GM12892 (cell line): ENCODE measurements at regions not wholly inside any gene's neighbourhood (a gene's known extent, or its start where the extent isn't known, plus 50 kb on each side); places are given as distances from the start of the nearest gene placed in this dataset.
"Not testable (repeated sequence)": the region's sequence is repeated elsewhere in the genome, so short reads cannot be mapped to it uniquely, and the experiment has no call there.

Experiments
- DNase-seq: peaks from one replicate; pipeline ENCODE4 v3.0.0; 2011; ENCODE audit not compliant: insufficient read length
- FAIRE-seq: peaks from 2 replicates; lab custom pipeline; 2011; peaks lifted over from hg19 to GRCh38; lab: Jason Lieb, UNC
- POLR2A ChIP-seq: IDR thresholded peaks from 2 replicates; pipeline ENCODE4 v1.6.1; 2011; ENCODE audit warnings: low read depth, low read length, control low read depth
- POLR2AphosphoS5 ChIP-seq: IDR thresholded peaks from 2 replicates; pipeline ENCODE4 v1.6.1; 2011; ENCODE audit warnings: low read depth, low read length, control low read depth
- TAF1 ChIP-seq: IDR thresholded peaks from 2 replicates; pipeline ENCODE4 v1.6.1; 2011; ENCODE audit warnings: low read depth, mild to moderate bottlenecking, control low read depth, low read length, borderline replicate concordance

DNA sequence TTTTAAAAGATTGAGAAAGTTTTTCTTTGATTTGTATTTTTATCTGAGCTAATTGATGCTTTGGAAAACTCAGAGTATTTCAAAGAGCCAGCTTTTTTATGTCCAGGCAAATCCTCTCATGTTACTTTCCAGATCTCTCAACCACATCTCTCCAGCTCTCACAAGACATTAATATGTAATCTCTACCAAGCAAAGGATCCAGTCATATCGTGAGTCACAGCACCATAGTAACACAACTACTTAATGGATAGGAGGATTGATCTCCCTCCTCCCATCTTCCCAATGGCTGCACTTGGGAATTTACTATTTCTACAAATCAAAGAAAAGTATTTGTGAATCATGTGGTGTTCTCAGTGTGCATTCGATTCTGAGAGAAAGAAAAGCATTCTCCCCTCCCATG, 63.3 kb downstream of the POU4F1 start:
- FAIRE-seq: no peak
- no peak for DNase-seq

DNA sequence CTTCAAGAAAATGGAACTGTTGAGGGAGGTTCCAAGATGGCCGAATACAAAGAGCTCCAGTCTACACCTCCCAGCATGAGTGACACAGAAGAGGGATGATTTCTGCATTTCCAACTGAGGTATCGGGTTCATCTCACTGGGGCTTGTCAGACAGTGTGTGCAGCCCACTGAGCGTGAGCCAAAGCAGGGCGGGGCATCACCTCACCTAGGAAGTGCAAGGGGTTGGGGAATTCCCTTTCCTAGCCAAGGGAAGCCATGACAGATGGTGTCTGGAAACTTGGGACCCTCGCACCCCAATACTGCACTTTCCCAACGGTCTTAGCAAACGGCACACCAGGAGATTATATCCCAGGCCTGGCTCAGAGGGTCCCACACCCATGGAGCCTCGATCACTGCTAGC, 77.3 kb downstream of the POU4F1 start:
- not testable (repeated sequence) for FAIRE-seq

More for the DNA sequence above, 63.3 kb downstream of the POU4F1 start:
- no peak for TF ChIP-seq POLR2AphosphoS5
- TF ChIP-seq TAF1: no peak
- TF ChIP-seq POLR2A: no peak

DNA sequence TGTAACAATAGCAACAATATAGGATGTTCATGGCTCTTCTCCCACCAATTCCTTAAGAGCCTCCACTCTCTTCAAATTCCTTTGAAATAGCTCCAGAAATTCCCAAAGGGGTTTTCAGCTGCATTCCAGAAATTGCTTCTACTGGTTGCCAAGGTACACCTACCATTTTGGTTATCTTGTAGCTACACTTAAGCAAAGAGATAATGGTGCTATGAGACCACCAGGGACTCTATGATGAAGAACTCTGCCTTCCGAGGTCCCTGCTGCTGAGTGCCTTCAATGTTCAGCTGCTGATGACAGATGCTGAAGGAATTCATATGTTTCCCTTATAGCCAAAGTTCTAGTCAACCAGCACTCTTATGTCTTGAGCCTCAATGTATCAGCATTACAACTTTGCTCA, 78.4 kb downstream of the POU4F1 start:
- FAIRE-seq (no peak), DNase-seq (no peak)
- TF ChIP-seq TAF1 (no peak), POLR2AphosphoS5 (no peak), POLR2A (no peak)

More for the DNA sequence above, 77.3 kb downstream of the POU4F1 start:
- DNase-seq: not testable (repeated sequence)

DNA sequence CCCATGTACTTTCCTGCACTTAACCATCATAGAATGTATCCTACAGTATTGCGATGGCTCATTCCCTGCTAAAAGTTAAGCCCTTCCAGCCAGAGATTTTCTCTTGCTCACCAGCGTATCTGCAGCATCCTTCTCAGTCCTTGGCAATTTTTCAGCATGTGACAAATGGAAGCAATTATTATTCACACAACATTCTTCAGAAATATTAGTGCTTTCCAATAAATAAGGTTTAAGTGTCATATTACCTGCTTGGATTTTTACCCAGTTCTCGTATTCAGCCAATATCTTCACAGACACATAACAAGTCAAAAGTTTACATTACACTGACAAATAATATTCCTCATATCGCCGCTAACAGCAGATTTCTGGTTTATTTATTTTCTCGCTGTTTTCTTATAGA, 82.3 kb downstream of the POU4F1 start:
- TF ChIP-seq POLR2A: no peak
- no peak for TF ChIP-seq POLR2AphosphoS5
- TF ChIP-seq TAF1: no peak
- no peak for FAIRE-seq

DNA sequence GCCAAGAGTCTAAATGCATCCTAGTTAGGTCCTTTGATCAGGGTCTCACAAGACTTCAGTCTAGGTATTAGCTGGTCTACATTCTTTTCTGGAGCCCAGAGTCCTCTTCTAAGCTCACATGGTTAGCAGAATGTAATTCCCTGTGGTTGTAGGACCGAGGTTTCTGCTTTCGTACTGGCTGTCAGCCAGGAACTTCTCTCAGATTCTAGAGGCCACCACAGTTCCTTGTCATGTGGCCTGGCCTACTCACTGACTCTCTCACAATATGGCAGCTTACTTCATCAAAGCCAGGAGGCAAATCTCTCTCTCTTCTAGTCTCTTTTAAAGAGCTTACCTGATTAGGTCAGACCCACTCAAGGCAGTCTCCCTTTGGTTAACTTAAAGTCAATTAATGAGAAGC, 82.9 kb downstream of the POU4F1 start:
- FAIRE-seq: no peak
- TF ChIP-seq TAF1 (no peak), POLR2A (no peak), POLR2AphosphoS5 (no peak)
- DNase-seq: no peak

More for the DNA sequence above, 82.3 kb downstream of the POU4F1 start:
- no peak for DNase-seq

DNA sequence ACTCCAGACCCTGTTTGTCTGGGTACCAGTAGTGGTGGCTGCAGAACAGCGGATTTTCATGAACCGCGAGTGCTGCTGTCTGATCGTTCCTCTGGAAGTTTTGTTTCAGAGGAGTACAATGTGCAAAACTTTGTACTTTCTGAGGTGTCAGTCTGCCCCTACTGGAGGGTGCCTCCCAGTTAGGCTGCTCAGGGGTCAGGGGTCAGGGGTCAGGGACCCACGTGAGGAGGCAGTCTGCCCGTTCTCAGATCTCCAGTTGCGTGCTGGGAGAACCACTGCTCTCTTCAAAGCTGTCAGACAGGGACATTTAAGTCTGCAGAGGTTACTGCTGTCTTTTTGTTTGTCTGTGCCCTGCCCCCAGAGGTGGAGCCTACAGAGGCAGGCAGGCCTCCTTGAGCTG, 84.9 kb downstream of the POU4F1 start:
- not testable (repeated sequence) for FAIRE-seq, DNase-seq

DNA sequence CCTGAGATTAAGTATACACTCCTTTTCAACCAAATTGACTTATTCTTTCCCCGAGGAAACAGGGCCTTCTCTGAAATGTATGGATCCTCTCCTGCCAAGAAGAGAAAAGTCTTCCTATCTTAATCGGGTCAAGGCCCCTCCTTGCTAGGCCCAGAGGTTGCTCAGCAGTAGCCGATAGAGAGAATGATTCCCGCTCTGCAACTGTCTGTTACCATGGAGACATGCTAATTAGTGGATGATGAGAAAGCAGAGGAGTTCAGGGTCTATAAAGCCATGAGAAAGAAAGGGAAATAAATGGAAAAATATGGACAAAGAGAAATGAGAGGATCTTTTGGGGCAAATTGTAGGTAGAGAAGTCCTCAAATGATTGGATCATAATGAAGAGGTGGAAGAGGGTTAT, 103.5 kb downstream of the POU4F1 start:
- FAIRE-seq: no peak
- DNase-seq: no peak
- TF ChIP-seq POLR2AphosphoS5: no peak
- no peak for TF ChIP-seq POLR2A
- no peak for TF ChIP-seq TAF1

DNA sequence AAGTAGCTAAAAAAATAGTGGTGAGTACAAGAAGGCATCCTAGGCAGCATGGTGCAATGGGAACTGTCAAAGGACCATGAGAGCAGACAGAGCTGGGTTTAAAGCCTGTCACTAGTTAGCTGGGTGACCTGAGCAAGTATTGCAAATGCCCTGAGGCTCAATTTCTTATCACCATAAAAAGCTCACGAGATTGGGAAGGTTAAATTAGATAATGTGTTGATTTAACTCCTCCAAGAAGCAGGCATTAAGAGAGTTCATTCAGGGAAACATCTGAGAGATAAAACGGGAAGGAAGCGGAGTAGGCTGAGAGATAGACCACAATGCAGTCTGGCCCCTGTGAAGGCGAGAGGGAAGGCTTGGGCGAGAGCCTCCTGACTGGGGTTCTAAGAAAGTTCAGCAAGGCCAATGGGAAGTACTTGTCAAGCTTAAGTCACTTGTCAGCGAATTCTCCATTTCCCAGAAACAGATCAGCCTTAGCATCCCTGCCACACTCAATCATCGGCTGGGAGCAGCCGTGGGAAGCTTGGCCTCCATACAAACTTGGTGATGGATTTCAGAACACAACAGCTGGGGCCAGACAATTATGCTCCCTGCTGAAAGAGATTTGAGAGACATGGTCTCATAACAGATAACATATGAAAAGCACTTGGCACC, 105.5 kb downstream of the POU4F1 start:
- no peak for DNase-seq
- no peak for FAIRE-seq
- TF ChIP-seq TAF1 (no peak), POLR2A (no peak), POLR2AphosphoS5 (no peak)

DNA sequence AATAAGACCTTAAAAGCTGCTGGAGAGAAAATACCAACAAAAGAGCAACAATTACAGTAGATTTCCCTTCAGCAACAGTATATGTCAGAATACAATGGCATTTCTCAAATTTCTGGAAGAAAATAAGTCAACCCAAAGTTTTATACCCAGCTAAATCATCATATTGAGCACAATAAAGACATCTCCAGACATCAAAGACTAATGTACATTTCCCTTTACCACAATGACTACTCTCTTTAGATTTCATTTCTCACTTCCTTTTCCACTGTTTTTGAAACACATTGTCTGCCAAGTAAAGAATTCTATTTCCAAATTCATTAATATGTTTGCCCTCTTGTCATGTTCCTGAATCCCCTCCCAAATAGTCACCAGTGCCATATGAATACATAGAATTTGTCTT, 111.4 kb downstream of the POU4F1 start:
- DNase-seq: no peak
- no peak for FAIRE-seq
- TF ChIP-seq TAF1 (no peak), POLR2A (no peak), POLR2AphosphoS5 (no peak)

DNA sequence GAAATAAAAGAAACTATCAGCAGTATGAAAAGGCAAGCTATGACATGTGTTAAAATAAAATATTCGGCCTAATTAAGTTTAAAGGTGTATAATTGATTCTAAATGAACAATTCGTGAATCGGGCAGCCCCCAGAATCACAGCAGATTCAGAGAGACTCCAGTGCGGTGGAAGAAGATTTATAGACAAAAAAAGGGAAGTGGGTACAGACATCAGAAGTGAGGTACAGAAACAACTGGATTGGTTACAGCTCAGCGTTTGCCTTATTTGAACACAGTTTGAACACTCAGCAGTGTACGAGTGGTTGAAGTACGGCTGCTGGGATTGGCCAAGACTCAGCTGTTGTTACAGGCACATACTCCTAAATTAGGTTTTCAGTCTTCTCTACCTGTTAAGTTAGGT, 113.1 kb downstream of the POU4F1 start:
- not testable (repeated sequence) for FAIRE-seq, DNase-seq

DNA sequence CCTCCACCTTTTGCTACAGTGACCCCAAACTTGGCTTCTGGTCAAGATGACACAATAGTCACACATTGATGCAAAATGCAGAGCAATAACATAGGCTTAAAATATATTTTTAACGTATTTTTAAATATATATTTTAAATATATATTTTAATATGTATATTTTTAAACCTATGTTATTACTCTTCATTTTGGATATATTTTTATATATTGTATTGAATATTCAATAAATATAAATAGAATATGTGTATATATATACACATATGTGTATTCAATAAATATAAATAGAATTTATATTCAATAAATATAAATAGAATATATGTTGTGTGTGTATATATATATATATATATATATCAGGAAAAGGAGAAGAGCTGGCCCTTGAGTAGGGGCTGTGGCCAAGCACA, 115.6 kb downstream of the POU4F1 start:
- TF ChIP-seq POLR2AphosphoS5: no peak
- no peak for TF ChIP-seq POLR2A
- TF ChIP-seq TAF1: no peak
- DNase-seq (no peak), FAIRE-seq (no peak)

DNA sequence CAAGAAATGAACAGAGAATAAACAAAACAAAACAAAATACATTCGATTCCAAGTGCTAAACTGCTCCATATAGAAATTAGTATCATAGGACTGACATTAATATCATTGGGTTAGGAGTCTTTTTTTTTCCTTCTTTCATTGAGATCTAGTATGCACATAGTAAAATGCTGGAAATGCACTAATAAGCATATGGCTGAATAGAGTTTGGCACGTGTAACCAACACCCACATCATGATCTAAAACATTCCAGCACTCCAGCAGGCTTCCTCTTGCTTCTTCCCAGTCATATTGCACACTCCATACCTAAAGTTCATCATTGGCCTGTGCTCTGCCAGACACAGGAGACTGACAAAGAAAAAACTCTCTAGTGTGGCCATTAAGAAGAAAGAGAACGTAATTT, 117.5 kb downstream of the POU4F1 start:
- no peak for TF ChIP-seq TAF1
- TF ChIP-seq POLR2A: no peak
- TF ChIP-seq POLR2AphosphoS5: no peak
- no peak for FAIRE-seq
- DNase-seq: no peak

DNA sequence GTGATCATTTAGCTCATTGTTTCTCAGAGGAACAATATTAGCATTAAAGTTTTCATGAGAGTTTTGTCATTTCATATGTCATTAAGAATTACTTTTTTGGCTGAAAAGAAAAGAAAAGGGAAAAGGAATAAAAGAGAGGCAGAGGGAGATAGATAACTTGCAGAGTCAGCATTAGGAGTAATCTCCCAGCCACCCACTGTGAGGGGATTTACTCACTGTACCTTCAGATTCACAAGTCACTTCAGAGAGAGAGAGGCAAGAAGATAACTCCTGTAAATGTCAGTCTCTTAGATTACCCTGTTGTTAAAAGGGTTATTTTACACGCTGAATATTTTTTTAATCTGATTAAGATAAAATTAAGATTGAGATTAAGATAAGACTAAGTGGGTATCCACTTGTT, 125.2 kb downstream of the POU4F1 start:
- TF ChIP-seq TAF1 (no peak), POLR2AphosphoS5 (no peak), POLR2A (no peak)
- FAIRE-seq (no peak), DNase-seq (no peak)
